HG02798 (cell line): ENCODE measurements at regions not wholly inside any gene's neighbourhood (a gene's known extent, or its start where the extent isn't known, plus 50 kb on each side); places are given as distances from the start of the nearest gene placed in this dataset.
"Not testable (repeated sequence)": the region's sequence is repeated elsewhere in the genome, so short reads cannot be mapped to it uniquely, and the experiment has no call there.

Experiments
- ATAC-seq: cut with Tn5 transposase; IDR thresholded peaks from one replicate; pipeline ENCODE4 v1.9.1; 2021; ENCODE audit warnings: mild to moderate bottlenecking; ENCODE audit not compliant: unreplicated experiment, poor library complexity

- ATAC-seq: no peak
Observed at GRCh38 chr2:11877764-11878163, 131.3 kb downstream of the LPIN1 start.

- ATAC-seq: not testable (repeated sequence)
Observed at GRCh38 chr2:11885253-11885652, 138.8 kb downstream of the LPIN1 start.

GRCh38 chr2:11886899-11887298, 140.5 kb downstream of the LPIN1 start:
- not testable (repeated sequence) for ATAC-seq

GRCh38 chr2:11889101-11889850, 142.8 kb downstream of the LPIN1 start:
- ATAC-seq: no peak

- ATAC-seq: no peak
Observed at GRCh38 chr2:11889854-11890253, 143.4 kb downstream of the LPIN1 start.

- ATAC-seq: no peak
Observed at GRCh38 chr2:11891028-11891427, 144.6 kb downstream of the LPIN1 start.

GRCh38 chr2:11891671-11892440, 145.4 kb downstream of the LPIN1 start:
- ATAC-seq: no peak

- no peak for ATAC-seq
Observed at GRCh38 chr2:11896386-11896785, 150.0 kb downstream of the LPIN1 start.

- no peak for ATAC-seq
Observed at GRCh38 chr2:11898576-11898975, 152.1 kb downstream of the LPIN1 start.

- no peak for ATAC-seq
Observed at GRCh38 chr2:11899264-11899818, 152.9 kb downstream of the LPIN1 start.

- not testable (repeated sequence) for ATAC-seq
Observed at GRCh38 chr2:11900891-11901290, 154.5 kb downstream of the LPIN1 start.

GRCh38 chr2:11901351-11902069, 155.1 kb downstream of the LPIN1 start:
- no peak for ATAC-seq

GRCh38 chr2:11903085-11903606, 156.7 kb downstream of the LPIN1 start:
- no peak for ATAC-seq

- ATAC-seq: no peak
Observed at GRCh38 chr2:11904029-11904428, 157.6 kb downstream of the LPIN1 start.

- no peak for ATAC-seq
Observed at GRCh38 chr2:11904941-11905340, 158.5 kb downstream of the LPIN1 start.

- ATAC-seq: no peak
Observed at GRCh38 chr2:11907190-11907589, 160.8 kb downstream of the LPIN1 start.

GRCh38 chr2:11910971-11911370, 164.5 kb downstream of the LPIN1 start:
- no peak for ATAC-seq

GRCh38 chr2:11912980-11913379, 166.5 kb downstream of the LPIN1 start:
- no peak for ATAC-seq

- ATAC-seq: no peak
Observed at GRCh38 chr2:11914455-11914854, 168.0 kb downstream of the LPIN1 start.

GRCh38 chr2:11915650-11916049, 169.2 kb downstream of the LPIN1 start:
- ATAC-seq: no peak
